Peyer's patch (tissue), 4 donors: ENCODE measurements at regions not wholly inside any gene's neighbourhood (a gene's known extent, or its start where the extent isn't known, plus 50 kb on each side); places are given as distances from the start of the nearest gene placed in this dataset.
"Not testable (repeated sequence)": the region's sequence is repeated elsewhere in the genome, so short reads cannot be mapped to it uniquely, and the experiment has no call there.

ENCODE experiments used
- CTCF ChIP-seq, 6 experiments: fragments of 450-650 bp in 4 of 6; fragments of 200-600 bp in 2 of 6; sonication (generic) in 1 of 6; IDR thresholded peaks; one replicate each; pipeline ENCODE4 v1.5.1; 2017 to 2019; ENCODE audit warnings: antibody characterized with exemption in 6 of 6, mild to moderate bottlenecking in 3 of 6, moderate library complexity in 1 of 6
- POLR2A ChIP-seq, 2 donors: fragments of 450-650 bp; IDR thresholded peaks; one replicate each; pipeline ENCODE4 v1.5.1; 2017; ENCODE audit warnings: antibody characterized with exemption in 2 of 2, mild to moderate bottlenecking in 2 of 2, moderate library complexity in 2 of 2

GRCh38 chrY:16329135-16329820, 1550.7 kb downstream of the CDY2B start:
- not testable (repeated sequence) for TF ChIP-seq CTCF, POLR2A (IDR thresholded peaks at IDR 0.05)
